Jurkat, Clone E6-1 (cell line): ENCODE measurements at regions not wholly inside any gene's neighbourhood (a gene's known extent, or its start where the extent isn't known, plus 50 kb on each side); places are given as distances from the start of the nearest gene placed in this dataset.

ENCODE experiments used
- DNase-seq: peaks from one replicate; pipeline ENCODE4 v3.0.0-alpha.2; 2011; ENCODE audit warnings: low read depth, low spot score
- H3K4me3 ChIP-seq: 2 replicates; pipeline ENCODE4 v1.5.1; 2011; ENCODE audit warnings: mild to moderate bottlenecking, low read length, control low read depth, moderate library complexity

DNA sequence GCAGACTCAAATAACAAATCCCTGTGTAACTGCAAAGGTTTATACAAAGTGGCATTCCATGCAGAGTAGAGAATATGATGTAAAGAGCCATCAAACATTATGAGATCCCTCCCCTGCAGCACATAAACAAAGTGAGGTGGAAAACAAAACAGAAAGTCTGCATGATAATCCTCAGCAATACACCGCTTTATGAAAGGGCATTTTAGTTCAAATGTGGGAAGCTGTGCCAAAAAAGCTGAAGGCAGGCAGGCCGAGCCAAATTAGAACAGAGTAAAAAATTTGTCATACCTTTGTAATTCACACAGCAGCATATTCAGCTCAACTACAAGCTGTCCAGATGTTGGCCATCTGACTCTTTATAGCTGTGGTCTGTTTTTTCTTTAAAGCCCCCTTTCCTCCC lies 113.5 kb downstream of the LHX9 start:
- DNase-seq = no peak
- H3K4me3 ChIP-seq = no peak overlapping the region

DNA sequence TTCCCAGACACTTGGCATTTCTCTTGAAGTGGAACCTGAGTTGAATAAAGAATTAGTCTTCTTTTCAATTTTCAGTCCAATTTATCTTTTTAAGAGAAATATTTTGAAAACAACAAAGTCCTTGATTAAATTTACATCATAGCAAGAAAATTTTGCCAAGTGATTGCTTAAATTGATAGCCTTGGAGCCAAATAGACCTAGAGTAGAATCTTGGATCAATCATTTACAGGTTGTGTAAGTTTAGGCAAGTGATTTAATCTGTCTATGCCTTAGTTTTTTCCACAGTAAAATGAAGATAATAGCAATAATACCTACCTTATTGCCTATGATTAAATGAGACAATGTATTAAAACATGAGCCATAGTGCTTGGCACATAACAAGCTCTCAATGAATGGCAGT lies 113.9 kb downstream of the LHX9 start:
- no peak overlapping the region for H3K4me3 ChIP-seq
- DNase-seq = no peak

DNA sequence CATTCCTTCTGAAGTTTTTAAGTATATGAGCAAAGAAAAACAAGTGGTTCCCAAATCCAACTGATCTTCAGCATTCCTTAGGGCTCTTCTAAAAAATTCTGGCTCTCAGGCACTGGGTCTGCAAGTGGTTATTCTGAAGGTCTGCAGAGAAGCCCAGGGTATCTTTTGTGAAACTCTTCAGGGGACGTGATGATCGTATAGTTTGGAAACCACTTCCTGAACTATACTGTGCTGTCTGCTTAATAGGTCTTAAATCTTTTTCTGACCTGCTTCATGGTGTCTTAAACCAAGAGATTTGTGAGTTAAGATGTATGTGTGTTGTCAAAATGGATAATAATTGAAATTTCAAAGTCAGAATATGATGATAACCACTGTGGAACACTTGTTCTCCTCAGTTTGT lies 115.5 kb downstream of the LHX9 start:
- no peak for DNase-seq
- H3K4me3 ChIP-seq = no peak overlapping the region

DNA sequence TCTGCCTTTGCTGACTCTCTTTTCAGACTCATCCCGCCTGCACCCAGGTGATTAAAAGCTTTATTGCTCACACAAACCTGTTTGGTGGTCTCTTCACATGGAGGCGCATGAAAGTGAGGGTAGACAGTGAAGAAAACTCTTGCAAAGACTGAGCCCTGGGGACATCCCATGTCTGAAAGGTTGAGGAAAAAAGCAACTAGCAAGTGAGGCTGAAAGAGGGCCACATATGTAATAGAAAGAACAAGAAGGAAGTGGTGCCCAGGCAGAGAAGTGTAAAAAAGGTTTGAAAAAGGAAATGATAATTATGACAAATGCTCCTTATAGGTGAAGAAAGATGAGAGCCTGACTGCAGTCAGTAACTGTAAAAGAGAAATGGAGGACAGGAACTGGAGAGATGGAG lies 115.9 kb upstream of the NEK7 start:
- DNase-seq = no peak
- H3K4me3 ChIP-seq = no peak overlapping the region

DNA sequence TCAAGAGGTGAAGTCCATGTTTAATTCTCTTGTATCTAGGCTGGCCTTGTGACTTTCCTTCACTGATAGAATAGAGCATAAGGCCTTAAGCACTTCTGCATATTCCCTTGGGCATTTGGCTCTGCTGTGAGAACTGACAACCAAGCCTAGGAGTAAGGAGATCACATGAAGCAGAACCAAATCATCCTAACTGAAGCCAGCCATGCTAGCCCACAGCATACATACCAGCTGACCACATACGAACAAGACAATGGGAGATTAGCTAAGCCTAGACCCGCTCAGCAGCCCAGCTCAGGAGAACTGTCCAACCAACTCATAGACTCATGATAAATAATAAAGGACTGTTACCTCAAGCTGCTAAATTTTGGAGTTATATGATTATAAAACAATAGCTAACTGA lies 114.6 kb upstream of the NEK7 start:
- H3K4me3 ChIP-seq = no peak overlapping the region
- no peak for DNase-seq

DNA sequence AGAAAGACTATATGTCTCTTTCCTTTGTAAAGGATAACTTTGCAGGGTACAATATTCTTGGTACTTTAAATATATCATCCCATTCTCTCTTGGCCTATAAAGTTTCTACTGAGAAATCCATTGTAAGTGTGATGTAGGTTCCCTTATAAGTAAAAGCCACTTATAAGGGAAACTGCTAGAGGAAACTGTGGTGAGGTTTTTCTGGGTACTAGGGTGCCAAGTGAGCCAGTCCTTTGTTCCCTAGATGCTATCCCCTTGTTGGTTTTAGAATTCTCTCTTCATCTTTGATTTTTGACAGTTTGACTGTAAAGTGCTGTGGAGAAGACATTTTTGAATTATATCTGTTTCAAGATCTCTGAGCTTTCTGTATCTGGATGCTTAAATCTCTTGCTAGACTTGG lies 108.9 kb upstream of the NEK7 start:
- DNase-seq = peak; percentile 84
- no peak overlapping the region for H3K4me3 ChIP-seq

DNA sequence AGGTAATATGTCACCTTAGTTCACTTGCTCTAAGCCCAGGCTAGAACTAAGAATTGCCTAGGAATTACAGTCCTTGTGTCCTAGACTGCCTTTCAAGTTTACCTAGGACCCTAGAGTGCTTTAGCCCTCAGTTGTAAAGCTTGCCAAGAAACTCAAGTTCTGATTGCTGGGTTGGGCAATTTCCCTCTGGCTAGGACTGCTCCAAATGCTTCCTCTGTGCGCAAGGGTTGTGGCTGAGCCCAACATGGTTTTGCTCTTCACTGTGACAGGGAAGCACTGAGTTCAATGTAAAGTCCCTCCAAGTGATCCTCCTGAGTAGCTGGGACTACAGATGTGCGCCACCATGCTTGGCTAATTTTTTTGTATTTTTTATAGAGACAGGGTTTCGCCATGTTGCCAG lies 102.3 kb upstream of the NEK7 start:
- DNase-seq = no peak
- H3K4me3 ChIP-seq = no peak overlapping the region

DNA sequence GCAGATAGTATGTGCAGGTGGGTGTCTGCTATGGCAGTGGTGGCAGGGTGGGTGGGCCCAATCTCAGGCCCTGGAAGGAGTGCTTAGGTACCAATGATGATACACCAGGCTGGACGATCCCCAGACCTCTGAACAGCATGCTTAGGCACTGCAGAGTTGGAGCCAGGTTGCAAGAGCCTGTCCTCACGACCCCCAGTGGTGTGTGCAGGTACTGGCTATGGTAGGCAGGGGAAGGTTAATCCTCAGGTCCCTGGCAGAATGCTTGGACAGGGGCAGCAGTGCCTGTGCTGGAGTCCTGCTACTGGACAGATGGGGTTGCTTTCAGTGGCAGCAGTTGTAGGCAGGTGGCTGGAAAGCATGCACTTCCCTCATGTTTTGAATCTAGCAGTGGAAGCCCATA lies 100.5 kb upstream of the NEK7 start:
- H3K4me3 ChIP-seq = no peak overlapping the region
- peak; percentile 24 for DNase-seq

DNA sequence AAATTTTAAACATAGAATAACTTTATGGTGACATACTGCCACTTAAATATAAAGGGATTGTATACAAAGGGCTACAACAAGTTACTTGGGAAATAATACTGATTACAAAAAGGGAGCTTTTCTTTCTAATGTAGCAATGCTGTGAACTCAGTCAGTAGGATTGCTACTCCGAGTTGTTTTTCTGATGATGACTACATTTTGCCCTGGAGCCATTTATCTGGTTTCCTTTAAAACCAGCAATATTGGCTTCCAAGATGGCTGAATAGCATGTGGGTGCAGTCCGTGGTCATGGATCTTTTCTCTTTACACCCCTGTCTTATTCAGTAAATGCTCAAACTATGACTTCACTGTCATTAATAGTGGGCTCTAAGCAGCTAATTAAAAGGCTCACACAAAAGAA lies 92.6 kb upstream of the NEK7 start:
- DNase-seq = no peak
- H3K4me3 ChIP-seq = no peak overlapping the region

DNA sequence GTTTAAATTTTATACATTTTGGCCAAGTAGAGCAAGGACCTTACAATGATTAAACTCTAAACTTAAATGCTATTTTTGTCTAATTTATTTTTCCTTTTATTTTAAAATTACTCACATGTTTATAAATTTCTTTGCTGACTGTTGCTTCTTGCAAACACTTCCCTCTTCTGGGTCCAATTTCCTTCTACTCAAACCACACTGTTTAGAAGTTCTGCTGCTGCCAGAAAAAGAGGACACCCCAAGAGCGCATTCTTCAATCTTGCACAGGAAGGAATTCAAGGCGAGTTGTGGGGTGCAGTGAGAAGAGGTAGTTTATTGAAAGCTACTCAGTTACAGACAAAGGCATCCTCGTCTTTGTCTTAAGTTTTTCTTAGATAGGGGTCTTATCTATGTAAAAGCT lies 88.5 kb upstream of the NEK7 start:
- no peak for DNase-seq
- H3K4me3 ChIP-seq = no peak overlapping the region

DNA sequence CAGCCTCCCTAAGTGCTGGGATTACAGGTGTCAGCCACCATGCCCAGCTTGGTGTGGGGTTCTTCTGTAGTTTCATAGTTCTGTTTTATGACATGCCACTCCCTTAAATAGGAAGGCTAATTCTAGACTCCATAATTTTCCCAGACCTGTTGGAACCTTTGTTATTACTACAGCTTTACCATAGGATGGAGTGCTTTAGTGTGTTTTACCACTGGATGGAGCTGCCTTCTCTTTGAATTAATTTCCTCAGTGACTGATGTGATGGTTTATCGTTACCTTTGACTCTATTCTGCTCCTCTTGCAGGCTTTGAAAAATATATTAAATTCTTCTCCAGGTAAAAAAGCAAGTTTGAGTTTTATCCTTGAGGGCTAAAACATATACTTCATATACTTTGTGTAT lies 84.6 kb upstream of the NEK7 start:
- peak; percentile 12 for DNase-seq
- H3K4me3 ChIP-seq = no peak overlapping the region

DNA sequence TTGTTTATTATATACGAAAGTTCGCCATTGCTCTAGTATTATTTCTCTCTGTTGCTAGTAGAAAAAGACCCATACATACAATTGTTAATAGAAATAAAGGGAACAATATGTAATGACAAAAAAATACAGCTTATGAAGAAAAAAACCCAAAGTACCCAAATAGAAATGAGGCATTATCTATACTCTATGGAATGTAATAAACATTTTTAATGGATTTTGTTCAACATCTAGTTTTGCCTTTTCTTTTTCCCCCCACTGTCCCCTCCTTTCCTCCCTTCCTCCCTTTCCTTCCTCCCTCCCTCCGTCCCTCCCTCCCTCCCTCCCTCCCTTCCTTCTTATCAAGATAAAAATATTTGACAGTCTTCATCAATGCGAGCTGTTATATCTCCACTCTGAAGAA lies 81.5 kb upstream of the NEK7 start:
- no peak overlapping the region for H3K4me3 ChIP-seq
- no peak for DNase-seq

DNA sequence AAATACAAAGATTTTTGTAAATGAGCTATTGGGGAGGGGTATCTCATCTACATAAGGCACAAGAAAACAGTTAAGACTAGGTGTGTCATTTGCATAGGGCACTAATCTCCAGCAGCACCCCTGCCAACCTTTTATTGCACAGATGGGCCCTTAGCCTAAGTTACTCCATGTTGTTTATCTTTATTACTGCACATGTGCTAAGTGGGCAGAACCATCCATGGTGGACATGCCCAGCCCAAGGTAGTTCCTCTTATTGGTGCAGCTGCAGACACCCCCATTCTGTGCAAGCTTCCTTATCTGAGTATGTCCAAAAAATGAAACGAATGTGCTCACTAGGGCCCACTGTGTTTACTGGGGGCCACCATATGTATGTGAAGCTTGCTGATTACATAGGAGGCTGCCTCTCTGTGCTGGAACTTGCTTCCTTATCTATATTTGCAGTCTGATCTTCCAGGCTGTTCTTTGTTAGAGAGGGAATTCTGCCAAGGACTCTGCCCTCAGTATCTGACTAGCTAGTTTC lies 77.3 kb upstream of the NEK7 start:
- H3K4me3 ChIP-seq = no peak overlapping the region
- DNase-seq = no peak

DNA sequence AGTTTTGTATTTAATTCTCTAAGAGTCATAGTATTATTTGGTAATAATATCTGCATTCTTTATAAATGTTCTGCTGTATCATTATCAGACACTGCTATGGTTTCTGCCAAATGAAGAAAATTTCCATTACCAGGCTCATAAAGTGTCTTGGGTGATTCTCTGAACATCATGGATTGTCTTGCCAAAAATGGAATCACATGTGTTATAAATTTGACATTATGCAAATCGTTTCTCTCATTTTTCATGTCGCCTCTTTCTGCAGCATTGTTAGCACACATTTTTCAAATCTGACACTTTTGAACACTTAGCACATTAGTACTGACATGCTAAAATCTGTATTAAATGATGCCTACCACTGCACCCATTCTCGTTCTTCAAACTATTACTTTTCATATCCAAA lies 74.2 kb upstream of the NEK7 start:
- no peak for DNase-seq
- H3K4me3 ChIP-seq = no peak overlapping the region

DNA sequence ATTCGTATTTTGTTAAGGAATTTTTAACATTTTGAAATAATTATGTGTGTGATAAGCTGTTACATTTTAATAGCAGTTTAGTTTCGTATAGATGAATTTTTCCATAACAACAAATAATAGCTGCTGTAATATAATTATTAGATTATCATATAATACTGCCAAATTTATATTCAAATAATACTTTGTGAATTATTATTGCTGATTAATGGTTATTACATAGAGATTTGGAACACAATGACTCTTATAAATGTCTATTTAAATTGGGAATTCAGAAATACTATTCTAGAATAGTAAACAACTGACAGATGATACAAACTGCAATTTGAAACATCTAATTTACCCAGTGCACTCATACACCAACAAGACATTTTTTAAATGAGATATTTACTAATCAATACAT lies 73.2 kb upstream of the NEK7 start:
- no peak overlapping the region for H3K4me3 ChIP-seq
- no peak for DNase-seq

DNA sequence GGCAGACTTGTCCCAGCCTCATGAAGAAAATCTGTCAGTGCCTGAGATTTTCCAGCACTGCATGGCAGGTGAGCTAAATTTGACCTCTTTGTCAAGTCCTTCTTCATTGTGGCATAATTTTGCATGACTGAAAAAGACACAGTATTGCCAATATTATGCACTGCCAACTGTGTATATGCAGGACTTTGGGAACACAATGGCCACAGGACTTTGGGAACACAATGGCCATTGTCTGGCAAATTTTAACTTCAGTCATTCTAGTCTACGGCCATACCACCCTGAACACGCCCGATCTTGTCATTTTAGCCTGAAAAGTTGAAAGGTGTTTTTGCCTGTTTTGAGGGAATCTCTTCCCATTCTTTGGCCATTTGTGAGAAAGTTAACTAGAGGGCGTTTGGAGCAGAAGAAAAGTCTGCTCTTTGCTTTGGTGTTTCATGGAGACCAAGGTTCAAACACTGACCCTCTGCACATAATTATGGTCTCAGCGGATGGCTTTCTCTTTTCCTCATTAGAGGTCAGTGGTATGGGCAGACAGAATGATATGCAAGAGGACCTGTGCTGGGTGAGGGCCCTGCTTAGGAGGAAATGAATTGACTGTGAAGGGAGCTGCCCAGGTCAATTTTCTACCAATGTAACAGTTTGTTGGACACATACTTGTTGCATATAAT lies 72.4 kb upstream of the NEK7 start:
- no peak for DNase-seq
- no peak overlapping the region for H3K4me3 ChIP-seq

DNA sequence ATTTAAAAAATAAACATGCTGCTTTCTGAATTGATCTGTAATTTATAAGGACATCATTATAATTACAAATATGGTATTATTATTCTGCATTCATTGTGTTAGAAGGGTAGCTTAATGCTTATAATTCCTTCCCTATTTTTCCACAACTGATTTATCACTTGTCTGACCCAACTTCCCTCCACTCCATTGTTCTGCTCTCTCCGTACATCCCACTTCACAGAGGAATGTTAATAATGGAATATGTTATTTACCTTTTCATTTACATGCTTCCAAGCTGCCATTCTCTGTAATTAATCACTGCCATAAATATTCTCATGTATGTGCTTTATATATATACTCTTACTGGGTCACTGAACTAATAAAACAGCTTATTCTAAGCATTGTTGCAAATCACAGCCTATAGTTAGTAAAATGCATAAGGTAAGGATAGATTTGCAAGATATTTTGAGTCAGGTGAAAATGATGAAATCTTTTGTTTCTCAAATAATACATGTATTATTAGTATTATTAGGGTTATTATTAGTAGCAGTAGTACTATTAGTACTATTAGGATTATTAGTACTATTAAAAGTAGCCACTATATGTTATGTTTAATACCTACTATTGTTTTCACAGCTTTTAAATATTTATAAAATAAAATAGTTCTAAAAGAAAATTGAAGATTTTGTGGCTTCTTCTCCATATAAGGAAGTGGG lies 70.6 kb upstream of the NEK7 start:
- no peak overlapping the region for H3K4me3 ChIP-seq
- no peak for DNase-seq

DNA sequence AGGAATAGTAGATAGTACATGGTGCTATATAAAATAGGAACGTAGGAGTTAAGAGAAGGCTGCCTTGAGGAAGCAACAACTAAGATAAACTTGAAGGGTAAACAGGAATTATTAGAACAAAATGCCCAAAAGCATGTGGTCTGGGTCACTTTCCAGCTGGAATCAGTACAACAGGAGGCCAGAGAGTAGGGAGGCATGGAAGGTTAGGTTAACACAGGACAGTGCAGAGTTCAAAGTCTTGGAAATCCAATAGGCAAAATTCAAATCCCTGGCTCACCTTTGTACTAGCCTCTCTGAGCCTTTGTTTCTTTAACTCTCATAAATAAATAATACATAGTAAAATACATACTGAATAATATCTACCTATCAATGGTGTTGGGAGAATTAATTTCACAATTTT lies 69.0 kb upstream of the NEK7 start:
- no peak for DNase-seq
- no peak overlapping the region for H3K4me3 ChIP-seq

DNA sequence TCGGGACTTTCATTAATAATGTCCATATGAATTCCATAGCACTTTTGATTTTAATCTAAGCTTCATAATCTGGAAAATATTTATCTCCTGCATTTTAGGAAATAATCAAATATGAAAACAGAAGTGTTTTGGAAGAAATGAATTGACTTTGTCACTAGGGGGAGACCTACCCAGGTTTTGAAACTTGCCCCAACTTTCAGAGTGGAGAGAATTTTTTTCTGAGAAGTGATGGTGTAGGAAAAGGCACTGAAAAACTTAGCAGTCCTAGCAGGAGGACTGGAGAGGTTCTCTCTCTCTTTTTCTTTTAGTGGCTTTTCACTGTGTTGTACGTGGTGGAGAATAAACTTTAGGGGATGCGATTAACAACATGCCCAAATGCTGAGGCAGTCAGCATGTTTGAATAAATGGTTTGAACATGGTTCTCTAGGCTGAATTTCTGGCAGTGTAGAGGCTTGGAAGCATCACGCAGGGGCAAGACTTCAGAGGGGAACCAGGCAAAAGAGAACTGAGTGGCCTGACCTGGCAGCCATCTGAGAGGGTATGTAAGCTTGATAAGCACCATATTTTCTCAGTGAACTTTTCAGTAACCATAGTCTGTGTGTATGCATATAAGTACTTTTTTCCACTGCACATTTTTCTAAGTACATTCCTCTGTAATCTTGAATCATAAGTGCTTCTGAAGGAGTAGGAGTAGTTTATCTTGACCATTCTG lies 68.3 kb upstream of the NEK7 start:
- DNase-seq = peak; percentile 55
- no peak overlapping the region for H3K4me3 ChIP-seq

DNA sequence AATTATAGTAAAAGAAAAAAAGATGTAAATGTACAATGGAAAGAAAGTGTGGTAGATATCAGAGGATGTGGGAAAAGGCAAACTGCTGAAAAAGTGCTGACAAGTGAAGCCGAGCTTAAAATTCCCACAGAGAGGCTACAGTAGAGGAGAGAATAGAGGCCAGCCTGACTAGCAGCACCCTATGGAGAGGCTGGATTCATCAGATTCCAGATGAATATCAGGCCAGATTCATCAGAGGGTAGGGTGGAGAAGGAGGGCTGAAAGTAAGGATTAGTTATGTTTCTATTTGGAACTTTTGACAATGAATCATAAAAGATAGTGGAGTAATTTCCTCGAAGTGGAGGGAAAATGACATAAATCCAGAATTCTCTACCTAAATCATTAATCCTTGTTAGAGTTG lies 60.4 kb upstream of the NEK7 start:
- DNase-seq = no peak
- H3K4me3 ChIP-seq = no peak overlapping the region
